H1 (cell line): ENCODE measurements at regions not wholly inside any gene's neighbourhood (a gene's known extent, or its start where the extent isn't known, plus 50 kb on each side); places are given as distances from the start of the nearest gene placed in this dataset.

ENCODE experiments used
- CTCF ChIA-PET: fragments of 300-600 bp; sonication (Branson Sonifier 250); formaldehyde crosslinking; loops from one replicate; lab custom pipeline; 2021; ENCODE audit not compliant: partially characterized antibody; lab: Charles Lee
- POLR2A ChIA-PET: fragments of 300-600 bp; sonication (Branson Sonifier 250); formaldehyde crosslinking; loops from one replicate; lab custom pipeline; 2021; ENCODE audit warnings: inconsistent platforms; ENCODE audit not compliant: partially characterized antibody; lab: Charles Lee
- DNase-seq, 2 experiments: peaks; one replicate each; pipeline versions ENCODE4 v3.0.0 to v3.0.0-alpha.2; 2010 to 2022; ENCODE audit warnings: low spot score in 2 of 2, low read depth in 1 of 2, mixed read lengths in 1 of 2
- FAIRE-seq: peaks from 2 replicates; lab custom pipeline; 2011; peaks lifted over from hg19 to GRCh38; lab: Jason Lieb, UNC
- H2AFZ ChIP-seq: 2 replicates; pipeline ENCODE4 v1.8.1; 2012; ENCODE audit warnings: low read length, inconsistent platforms
- H2AK5ac ChIP-seq: 2 replicates; pipeline ENCODE4 v1.6.1; 2013; ENCODE audit warnings: low read depth, low read length
- H2BK120ac ChIP-seq: replicated peaks from 2 replicates; pipeline ENCODE3; 2013; ENCODE audit warnings: low read depth, low read length, inconsistent platforms
- H2BK12ac ChIP-seq: 2 replicates; pipeline ENCODE4 v1.6.1; 2013; ENCODE audit warnings: low read depth, low read length
- H2BK15ac ChIP-seq: 2 replicates; pipeline ENCODE4 v1.6.1; 2013; ENCODE audit warnings: low read length
- H2BK20ac ChIP-seq: 2 replicates; pipeline ENCODE4 v1.6.1; 2013; ENCODE audit warnings: low read length
- H2BK5ac ChIP-seq: 2 replicates; pipeline ENCODE4 v1.6.1; 2013; ENCODE audit warnings: low read depth, low read length
- H3K14ac ChIP-seq: 2 replicates; pipeline ENCODE4 v1.6.1; 2013; ENCODE audit warnings: inconsistent platforms; ENCODE audit not compliant: insufficient read length
- H3K18ac ChIP-seq: 2 replicates; pipeline ENCODE4 v1.6.1; 2013; ENCODE audit warnings: low read length; ENCODE audit errors: extremely low read depth
- H3K23ac ChIP-seq: 2 replicates; pipeline ENCODE4 v1.6.1; 2013; ENCODE audit warnings: inconsistent platforms; ENCODE audit not compliant: insufficient read length
- H3K23me2 ChIP-seq: 2 replicates; pipeline ENCODE4 v1.6.1; 2013; ENCODE audit warnings: low read depth, low read length
- H3K27ac ChIP-seq: 2 replicates; pipeline ENCODE4 v1.6.1; 2011; ENCODE audit warnings: low read depth, low read length, inconsistent platforms
- H3K27me3 ChIP-seq, 4 experiments: replicated peaks in 1 of 4; 1 replicate in 1 of 4; 2 replicates in 3 of 4; pipeline versions ENCODE4 v1.6.1 to v1.8.1; 2011 to 2013; ENCODE audit warnings: low read length in 3 of 4, mild to moderate bottlenecking in 3 of 4, inconsistent platforms in 2 of 4, mixed read lengths in 2 of 4, moderate library complexity in 1 of 4; ENCODE audit not compliant: control insufficient read depth in 3 of 4, insufficient read depth in 3 of 4; ENCODE audit errors: extremely low read depth in 1 of 4
- H3K36me3 ChIP-seq, 4 experiments: 2 replicates each; pipeline versions ENCODE4 v1.6.1 to v1.8.1; 2011 to 2013; ENCODE audit warnings: mild to moderate bottlenecking in 4 of 4, low read length in 3 of 4, moderate library complexity in 2 of 4, control low read depth in 1 of 4, inconsistent platforms in 1 of 4; ENCODE audit not compliant: insufficient read depth in 4 of 4, control insufficient read depth in 2 of 4
- H3K4ac ChIP-seq: replicated peaks from 2 replicates; pipeline ENCODE3; 2013; ENCODE audit warnings: low read length, low read depth, mixed read lengths, inconsistent platforms; ENCODE audit not compliant: insufficient read length
- H3K4me1 ChIP-seq, 4 experiments: replicated peaks in 1 of 4; 1 replicate in 1 of 4; 2 replicates in 3 of 4; pipeline versions ENCODE4 v1.6.1 to v1.8.1; 2011 to 2013; ENCODE audit warnings: low read length in 3 of 4, inconsistent platforms in 2 of 4, mixed read lengths in 1 of 4; ENCODE audit not compliant: insufficient read depth in 4 of 4, control insufficient read depth in 3 of 4
- H3K4me2 ChIP-seq, 2 experiments: 2 replicates each; pipeline versions ENCODE4 v1.6.1 to v1.8.1; 2011 to 2013; ENCODE audit warnings: low read depth in 2 of 2, low read length in 2 of 2, control low read depth in 1 of 2, inconsistent platforms in 1 of 2, mild to moderate bottlenecking in 1 of 2; ENCODE audit not compliant: insufficient read depth in 1 of 2
- H3K4me3 ChIP-seq, 4 experiments: fragments of 200-600, 300-600 bp in 1 of 4; sonication (generic), shearing (Covaris generic), sonication (Bioruptor Twin) in 1 of 4; 2 replicates each; pipeline versions ENCODE4 v1.5.1 to v1.8.1; 2011 to 2016; ENCODE audit warnings: low read length in 4 of 4, low read depth in 3 of 4, control low read depth in 2 of 4, inconsistent platforms in 2 of 4, mild to moderate bottlenecking in 2 of 4, mixed read lengths in 1 of 4, moderate library complexity in 1 of 4; ENCODE audit not compliant: insufficient read depth in 2 of 4; ENCODE audit errors: extremely low read depth in 1 of 4
- H3K56ac ChIP-seq: replicated peaks from 2 replicates; pipeline ENCODE3; 2013; ENCODE audit warnings: low read depth, mild to moderate bottlenecking, mixed read lengths, low read length, inconsistent platforms; ENCODE audit not compliant: insufficient read length
- H3K79me1 ChIP-seq: 2 replicates; pipeline ENCODE4 v1.6.1; 2013; ENCODE audit warnings: low read depth, low read length, control low read depth
- H3K79me2 ChIP-seq, 2 experiments: 2 replicates each; pipeline versions ENCODE4 v1.6.1 to v1.8.1; 2012 to 2013; ENCODE audit warnings: low read length in 2 of 2, mild to moderate bottlenecking in 2 of 2, inconsistent platforms in 1 of 2; ENCODE audit not compliant: insufficient read depth in 2 of 2, control insufficient read depth in 1 of 2
- H3K9ac ChIP-seq, 4 experiments: replicated peaks in 1 of 4; 1 replicate in 1 of 4; 2 replicates in 3 of 4; pipeline versions ENCODE4 v1.6.1 to v1.8.1; 2011 to 2013; ENCODE audit warnings: low read depth in 3 of 4, low read length in 3 of 4, control low read depth in 2 of 4, mild to moderate bottlenecking in 2 of 4, moderate library complexity in 2 of 4, inconsistent platforms in 1 of 4; ENCODE audit errors: extremely low read depth in 1 of 4
- H3K9me3 ChIP-seq, 2 experiments: 2 replicates each; pipeline versions ENCODE4 v1.6.1 to v1.8.1; 2012 to 2013; ENCODE audit warnings: mild to moderate bottlenecking in 2 of 2, moderate library complexity in 2 of 2, control low read depth in 1 of 2, inconsistent platforms in 1 of 2, low read depth in 1 of 2, low read length in 1 of 2, mixed read lengths in 1 of 2; ENCODE audit not compliant: insufficient read depth in 2 of 2
- H4K20me1 ChIP-seq, 2 experiments: replicated peaks in 1 of 2; 2 replicates each; pipeline versions ENCODE3 to v1.8.1; 2011 to 2013; ENCODE audit warnings: inconsistent platforms in 2 of 2, low read length in 2 of 2, mild to moderate bottlenecking in 1 of 2; ENCODE audit not compliant: insufficient read depth in 2 of 2, control insufficient read depth in 1 of 2
- H4K5ac ChIP-seq: 2 replicates; pipeline ENCODE4 v1.6.1; 2013; ENCODE audit warnings: low read length, low read depth, mixed read lengths, inconsistent platforms; ENCODE audit not compliant: insufficient read length
- H4K8ac ChIP-seq: 2 replicates; pipeline ENCODE4 v1.8.0; 2013; ENCODE audit warnings: mild to moderate bottlenecking, moderate library complexity, low read length, inconsistent platforms; ENCODE audit not compliant: insufficient read depth; ENCODE audit errors: extremely low read depth
- H4K91ac ChIP-seq: replicated peaks from 2 replicates; pipeline ENCODE3; 2013; ENCODE audit warnings: low read length, mixed read lengths, inconsistent platforms; ENCODE audit not compliant: insufficient read length
- EP300 ChIP-seq, 2 experiments: IDR thresholded peaks; 1 replicate in 1 of 2; 2 replicates in 1 of 2; pipeline ENCODE4 v1.6.1; 2011 to 2012; ENCODE audit warnings: low read depth in 2 of 2, low read length in 2 of 2, mild to moderate bottlenecking in 2 of 2, borderline replicate concordance in 1 of 2, inconsistent platforms in 1 of 2, moderate library complexity in 1 of 2
- JUN ChIP-seq: IDR thresholded peaks from 2 replicates; pipeline ENCODE4 v1.6.1; 2011; ENCODE audit warnings: low read depth, mild to moderate bottlenecking, improper control_type of control experiment, low read length
- SIN3A ChIP-seq, 2 experiments: IDR thresholded peaks in 1 of 2; conservative IDR thresholded peaks in 1 of 2; 2 replicates each; pipeline ENCODE4 v1.6.1; 2011 to 2012; ENCODE audit warnings: low read length in 2 of 2, improper control_type of control experiment in 1 of 2, low read depth in 1 of 2, mild to moderate bottlenecking in 1 of 2
- SIRT6 ChIP-seq: IDR thresholded peaks from one replicate; pipeline ENCODE4 v1.7.1; 2012; ENCODE audit warnings: low read length, inconsistent platforms
- SIX5 ChIP-seq: IDR thresholded peaks from 2 replicates; pipeline ENCODE4 v1.6.1; 2011; ENCODE audit warnings: mild to moderate bottlenecking, low read depth, low read length
- TAF1 ChIP-seq: IDR thresholded peaks from 2 replicates; pipeline ENCODE4 v1.6.1; 2011; ENCODE audit warnings: mild to moderate bottlenecking, low read depth, low read length
- WGBS, 2 experiments: shearing (Covaris generic) in 1 of 2; methylation state at CpG; one replicate each; pipeline versions ENCODE4 v1.1.6 to v1.1.7; 2013 to 2015; ENCODE audit warnings: low lambda C conversion rate in 2 of 2, mixed read lengths in 2 of 2, inconsistent platforms in 1 of 2, low coverage in 1 of 2, missing lambda C conversion rate in 1 of 2; ENCODE audit not compliant: insufficient replicate concordance in 2 of 2, insufficient coverage in 1 of 2, insufficient read length in 1 of 2; ENCODE audit errors: extremely low coverage in 1 of 2, missing lambda C conversion rate in 1 of 2; 5-methylcytosine and 5-hydroxymethylcytosine counted together
- TF ChIP-seq, protein P1 (sequence below): IDR thresholded peaks from 2 replicates; pipeline ENCODE4 v1.6.1; 2012; ENCODE audit warnings: low read length, inconsistent platforms

DNA sequence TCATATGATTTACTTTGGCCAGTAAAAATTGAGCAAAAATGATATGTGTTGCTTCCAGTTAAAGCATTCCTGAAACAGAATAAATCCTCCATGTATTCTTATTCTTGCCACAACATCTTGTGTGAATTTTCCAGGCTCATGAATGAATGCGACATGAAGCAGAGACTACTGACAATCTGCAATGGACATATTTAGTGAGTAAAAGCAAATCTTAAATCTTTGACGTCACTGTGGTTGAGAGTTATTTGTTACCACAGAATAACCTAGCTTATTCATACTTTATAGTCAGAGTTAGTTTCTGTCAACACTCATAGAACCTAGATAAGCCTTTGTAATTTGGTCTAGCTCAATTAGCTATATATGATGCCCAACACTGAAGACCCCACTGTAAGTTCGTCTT, 1443.1 kb downstream of the PCDH9 start:
- Histone ChIP-seq H3K18ac (no peak overlapping the region), H3K9me3 (no peaks in the 10 kb centered on the region), H3K27me3 (no peaks in the 10 kb centered on the region), H4K5ac (no peak overlapping the region)
- POLR2A ChIA-PET, result no interaction called here
- no peak for DNase-seq
- WGBS, 2 experiments, result 91% methylated on average over 3 of the region's 3 CpGs; no CpG with 5 or more reads in 1 of the 2 experiments
- TF ChIP-seq SIRT6 (no peak), SIX5 (no peak), EP300 (IDR thresholded peaks at IDR 0.05; ENCODE audit: borderline replicate concordance in 1 of 2, low read depth in 2 of 2, low read length in 2 of 2) (no peak), TAF1 (no peak), JUN (no peak), SIN3A (conservative IDR thresholded peaks at IDR 0.05 in 1 of 2, IDR thresholded peaks at IDR 0.05 in 1 of 2; ENCODE audit: low read depth in 1 of 2, low read length in 2 of 2) (no peak)
- TF ChIP-seq, protein P1, sequence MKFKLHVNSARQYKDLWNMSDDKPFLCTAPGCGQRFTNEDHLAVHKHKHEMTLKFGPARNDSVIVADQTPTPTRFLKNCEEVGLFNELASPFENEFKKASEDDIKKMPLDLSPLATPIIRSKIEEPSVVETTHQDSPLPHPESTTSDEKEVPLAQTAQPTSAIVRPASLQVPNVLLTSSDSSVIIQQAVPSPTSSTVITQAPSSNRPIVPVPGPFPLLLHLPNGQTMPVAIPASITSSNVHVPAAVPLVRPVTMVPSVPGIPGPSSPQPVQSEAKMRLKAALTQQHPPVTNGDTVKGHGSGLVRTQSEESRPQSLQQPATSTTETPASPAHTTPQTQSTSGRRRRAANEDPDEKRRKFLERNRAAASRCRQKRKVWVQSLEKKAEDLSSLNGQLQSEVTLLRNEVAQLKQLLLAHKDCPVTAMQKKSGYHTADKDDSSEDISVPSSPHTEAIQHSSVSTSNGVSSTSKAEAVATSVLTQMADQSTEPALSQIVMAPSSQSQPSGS, result no peak
- TF ChIP-seq, all 59 proteins: peak for 0
- Histone ChIP-seq H3K23me2 (no peaks in the 10 kb centered on the region), H3K14ac (no peak overlapping the region), H2BK5ac (no peak overlapping the region), H3K36me3 (no peaks in the 10 kb centered on the region), H3K56ac (no peak overlapping the region), H3K4me1 (no peaks in the 10 kb centered on the region), H2AFZ (no peak overlapping the region), H2BK15ac (no peak overlapping the region), H3K79me1 (no peaks in the 10 kb centered on the region), H3K9ac (no peak overlapping the region), H3K79me2 (no peaks in the 10 kb centered on the region), H2AK5ac (no peak overlapping the region), H4K91ac (no peak overlapping the region), H2BK120ac (no peak overlapping the region), H2BK20ac (no peak overlapping the region), H3K4ac (no peak overlapping the region), H3K27ac (no peak overlapping the region), H3K23ac (no peak overlapping the region), H3K4me3 (no peak overlapping the region), H2BK12ac (no peak overlapping the region), H4K20me1 (no peaks in the 10 kb centered on the region), H4K8ac (no peak overlapping the region), H3K4me2 (no peak overlapping the region)
- no peak for FAIRE-seq
- CTCF ChIA-PET, result interaction anchor here (1.0 kb wide), 1 partner anchor 12 kb away, joined by 3 read pairs; no protein-coding TSS in a partner anchor
